HG03097 (cell line): ENCODE measurements at regions not wholly inside any gene's neighbourhood (a gene's known extent, or its start where the extent isn't known, plus 50 kb on each side); places are given as distances from the start of the nearest gene placed in this dataset.
"Not testable (repeated sequence)": the region's sequence is repeated elsewhere in the genome, so short reads cannot be mapped to it uniquely, and the experiment has no call there.

ENCODE experiments used
- ATAC-seq: cut with Tn5 transposase; IDR thresholded peaks from one replicate; pipeline ENCODE4 v1.9.1; 2021; ENCODE audit not compliant: unreplicated experiment, low FRiP score

GRCh38 chr21:35396655-35397054, 347.6 kb upstream of the RUNX1 start:
- no peak for ATAC-seq

GRCh38 chr21:35395728-35396127, 346.6 kb upstream of the RUNX1 start:
- no peak for ATAC-seq

- ATAC-seq: no peak
Measured at GRCh38 chr21:35394634-35395369, 345.7 kb upstream of the RUNX1 start.

GRCh38 chr21:35394049-35394448, 344.9 kb upstream of the RUNX1 start:
- ATAC-seq: no peak

GRCh38 chr21:35390013-35390776, 341.1 kb upstream of the RUNX1 start:
- no peak for ATAC-seq

- no peak for ATAC-seq
Measured at GRCh38 chr21:35386491-35387079, 337.5 kb upstream of the RUNX1 start.

GRCh38 chr21:35384375-35384774, 335.3 kb upstream of the RUNX1 start:
- ATAC-seq: no peak

GRCh38 chr21:35382696-35383095, 333.6 kb upstream of the RUNX1 start:
- no peak for ATAC-seq

GRCh38 chr21:35381743-35382310, 332.7 kb upstream of the RUNX1 start:
- no peak for ATAC-seq

- not testable (repeated sequence) for ATAC-seq
Measured at GRCh38 chr21:35380304-35380703, 331.2 kb upstream of the RUNX1 start.

GRCh38 chr21:35378881-35379280, 329.8 kb upstream of the RUNX1 start:
- ATAC-seq: no peak

GRCh38 chr21:35377505-35378090, 328.5 kb upstream of the RUNX1 start:
- no peak for ATAC-seq

GRCh38 chr21:35376406-35377135, 327.5 kb upstream of the RUNX1 start:
- no peak for ATAC-seq

GRCh38 chr21:35375115-35375514, 326.0 kb upstream of the RUNX1 start:
- no peak for ATAC-seq

- no peak for ATAC-seq
Measured at GRCh38 chr21:35373998-35374397, 324.9 kb upstream of the RUNX1 start.

GRCh38 chr21:35372201-35372600, 323.1 kb upstream of the RUNX1 start:
- ATAC-seq: no peak

- ATAC-seq: no peak
Measured at GRCh38 chr21:35370671-35371070, 321.6 kb upstream of the RUNX1 start.

- ATAC-seq: no peak
Measured at GRCh38 chr21:35370071-35370470, 321.0 kb upstream of the RUNX1 start.

GRCh38 chr21:35368326-35368725, 319.2 kb upstream of the RUNX1 start:
- no peak for ATAC-seq

- ATAC-seq: no peak
Measured at GRCh38 chr21:35367553-35367952, 318.5 kb upstream of the RUNX1 start.
